GM10248 (cell line): ENCODE measurements at regions not wholly inside any gene's neighbourhood (a gene's known extent, or its start where the extent isn't known, plus 50 kb on each side); places are given as distances from the start of the nearest gene placed in this dataset.

Experiments used
- CTCF ChIA-PET: fragments of 300-600 bp; sonication (Branson Sonifier 250); formaldehyde crosslinking; extraction: SDS; loops from one replicate; lab custom pipeline; 2021; ENCODE audit warnings: antibody characterized with exemption; lab: Yijun Ruan, JAX
- POLR2A ChIA-PET: fragments of 350-650 bp; sonication (Branson Sonifier 250); formaldehyde crosslinking; extraction: SDS; loops from one replicate; lab custom pipeline; 2020; ENCODE audit warnings: antibody characterized with exemption; lab: Yijun Ruan, JAX
- DNase-seq: peaks from one replicate; pipeline ENCODE4 v3.0.0; 2012; ENCODE audit errors: extremely low spot score
- CTCF ChIP-seq: IDR thresholded peaks from 2 replicates; pipeline ENCODE4 v1.5.1; 2012; ENCODE audit warnings: mild to moderate bottlenecking, low read depth; ENCODE audit errors: extremely low read depth, missing control alignments, control extremely low read depth

- CTCF ChIA-PET, result interaction anchor here (0.9 to 1.4 kb wide), 3 partner anchors 9 to 37 kb away, joined by 3 read pairs; no protein-coding TSS in a partner anchor
- TF ChIP-seq CTCF, result no peak
- POLR2A ChIA-PET, result no interaction called here
- DNase-seq, result no peak
These were observed 76.5 kb upstream of the FGGY start for GRCh38 chr1:59220356-59220755.

- no peak for DNase-seq
- ChIA-PET POLR2A (no interaction called here), CTCF (interaction anchor here (0.8 to 1.4 kb wide), 4 partner anchors 16 to 72 kb away, joined by 3 read pairs; no protein-coding TSS in a partner anchor)
- no peak for TF ChIP-seq CTCF
These were observed 73.7 kb upstream of the FGGY start for GRCh38 chr1:59223198-59223597.

- TF ChIP-seq CTCF, result no peak
- ChIA-PET POLR2A (no interaction called here), CTCF (interaction anchor here (0.8 to 2.8 kb wide), 7 partner anchors 8 to 35 kb away, joined by 3 to 7 read pairs (median 3); no protein-coding TSS in a partner anchor)
- no peak for DNase-seq
These were observed 72.8 kb upstream of the FGGY start for GRCh38 chr1:59223989-59224634.

GRCh38 chr1:59225594-59226316 is 71.1 kb upstream of the FGGY start:
- ChIA-PET POLR2A (no interaction called here), CTCF (interaction anchor here (0.8 to 2.8 kb wide), 7 partner anchors 7 to 33 kb away, joined by 3 to 7 read pairs (median 4); no protein-coding TSS in a partner anchor)
- TF ChIP-seq CTCF, result no peak
- no peak for DNase-seq

- DNase-seq, result no peak
- CTCF ChIA-PET, result interaction anchor here (1.0 to 1.2 kb wide), 3 partner anchors 8 to 13 kb away, joined by 3 to 4 read pairs (median 4); no protein-coding TSS in a partner anchor
- POLR2A ChIA-PET, result no interaction called here
- no peak for TF ChIP-seq CTCF
These were observed 67.8 kb upstream of the FGGY start for GRCh38 chr1:59229138-59229537.

GRCh38 chr1:59230622-59231021 is 66.3 kb upstream of the FGGY start:
- no peak for DNase-seq
- POLR2A ChIA-PET, result no interaction called here
- no peak for TF ChIP-seq CTCF
- CTCF ChIA-PET, result interaction anchor here (1.0 kb wide), 2 partner anchors 10 to 17 kb away, joined by 3 read pairs; no protein-coding TSS in a partner anchor
